GM18907 (cell line): ENCODE measurements at regions not wholly inside any gene's neighbourhood (a gene's known extent, or its start where the extent isn't known, plus 50 kb on each side); places are given as distances from the start of the nearest gene placed in this dataset.
"Not testable (repeated sequence)": the region's sequence is repeated elsewhere in the genome, so short reads cannot be mapped to it uniquely, and the experiment has no call there.

ENCODE experiments used
- ATAC-seq: cut with Tn5 transposase; IDR thresholded peaks from one replicate; pipeline ENCODE4 v1.9.1; 2021; ENCODE audit warnings: mild to moderate bottlenecking, moderate library complexity; ENCODE audit not compliant: unreplicated experiment

- ATAC-seq = not testable (repeated sequence)
These were observed 109.9 kb upstream of the WIPF3 start for GRCh38 chr7:29696402-29696801.

GRCh38 chr7:29699723-29700122 lies 106.6 kb upstream of the WIPF3 start:
- ATAC-seq = not testable (repeated sequence)

DNA sequence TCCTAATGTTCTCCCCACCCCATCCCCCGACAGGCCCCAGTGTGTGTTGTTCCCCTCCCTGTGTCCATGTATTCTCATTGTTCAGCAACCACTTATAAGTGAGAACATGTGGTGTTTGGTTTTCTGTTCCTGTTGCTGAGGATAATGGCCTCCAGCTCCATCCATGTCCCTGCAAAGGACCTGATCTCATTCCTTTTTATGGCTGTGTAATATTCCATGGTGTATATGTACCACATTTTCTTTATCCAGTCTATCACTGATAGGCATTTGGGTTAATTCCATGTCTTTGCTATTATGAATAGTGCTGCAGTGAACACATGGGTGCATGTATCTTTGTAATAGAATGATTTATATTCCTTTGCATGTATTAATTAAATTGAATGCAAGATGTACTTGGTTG lies 104.8 kb upstream of the WIPF3 start:
- not testable (repeated sequence) for ATAC-seq

- not testable (repeated sequence) for ATAC-seq
These were observed 102.5 kb upstream of the WIPF3 start for GRCh38 chr7:29703830-29704229.

GRCh38 chr7:29709002-29709401 lies 97.3 kb upstream of the WIPF3 start:
- ATAC-seq = not testable (repeated sequence)

DNA sequence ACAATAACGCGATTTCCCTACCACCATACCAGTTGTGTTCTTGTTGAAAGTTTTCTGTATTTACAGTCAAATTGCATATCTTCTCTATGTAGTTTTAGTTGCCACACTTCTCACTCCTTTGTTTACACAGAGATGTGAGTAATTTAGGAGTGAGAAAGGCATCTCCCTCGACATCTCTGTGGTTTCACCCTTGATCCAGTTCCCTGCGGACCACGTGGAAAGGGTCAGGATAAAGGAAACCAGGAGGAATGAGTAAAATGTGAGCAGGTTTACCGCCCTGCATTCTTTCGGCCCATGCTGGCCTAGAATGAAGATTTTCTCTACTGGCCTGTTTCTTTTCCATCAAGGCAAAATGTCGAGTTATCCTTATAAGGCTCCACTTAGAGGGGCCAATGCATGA lies 83.2 kb upstream of the WIPF3 start:
- ATAC-seq = not testable (repeated sequence)

GRCh38 chr7:29723599-29723998 lies 82.7 kb upstream of the WIPF3 start:
- no peak for ATAC-seq

- ATAC-seq = not testable (repeated sequence)
These were observed 76.7 kb upstream of the WIPF3 start for GRCh38 chr7:29729534-29730165.

- no peak for ATAC-seq
These were observed 72.0 kb upstream of the WIPF3 start for GRCh38 chr7:29734246-29734731.

DNA sequence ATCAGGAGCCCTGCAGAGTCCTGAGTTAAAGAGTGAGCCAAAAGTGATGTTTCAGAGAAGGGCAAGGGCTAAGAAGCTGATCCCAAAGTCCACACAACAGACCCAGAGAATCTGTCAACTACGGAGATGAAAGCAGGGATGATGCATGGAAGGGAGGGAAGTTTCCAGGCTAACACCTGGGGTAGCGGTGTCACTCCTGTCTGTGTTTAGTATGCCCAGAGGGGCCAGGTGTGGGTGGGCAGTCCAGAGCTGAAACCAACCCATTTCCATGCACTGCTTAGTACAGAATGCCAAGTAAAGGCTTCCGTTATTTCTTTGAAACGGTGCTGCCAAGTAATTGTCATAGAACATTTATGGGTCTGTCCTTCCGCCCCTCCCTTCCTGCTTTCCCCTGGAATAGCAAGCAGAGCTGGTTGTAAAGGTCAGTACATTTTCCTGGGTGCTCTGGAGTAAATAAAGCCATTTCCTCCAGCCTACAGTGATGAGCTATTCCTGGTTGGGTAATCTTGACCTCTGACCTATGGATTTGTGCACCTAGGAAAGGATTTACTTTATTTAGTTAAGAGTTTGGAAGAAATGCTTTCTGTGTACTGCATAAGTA lies 58.6 kb upstream of the WIPF3 start:
- ATAC-seq = not testable (repeated sequence)

DNA sequence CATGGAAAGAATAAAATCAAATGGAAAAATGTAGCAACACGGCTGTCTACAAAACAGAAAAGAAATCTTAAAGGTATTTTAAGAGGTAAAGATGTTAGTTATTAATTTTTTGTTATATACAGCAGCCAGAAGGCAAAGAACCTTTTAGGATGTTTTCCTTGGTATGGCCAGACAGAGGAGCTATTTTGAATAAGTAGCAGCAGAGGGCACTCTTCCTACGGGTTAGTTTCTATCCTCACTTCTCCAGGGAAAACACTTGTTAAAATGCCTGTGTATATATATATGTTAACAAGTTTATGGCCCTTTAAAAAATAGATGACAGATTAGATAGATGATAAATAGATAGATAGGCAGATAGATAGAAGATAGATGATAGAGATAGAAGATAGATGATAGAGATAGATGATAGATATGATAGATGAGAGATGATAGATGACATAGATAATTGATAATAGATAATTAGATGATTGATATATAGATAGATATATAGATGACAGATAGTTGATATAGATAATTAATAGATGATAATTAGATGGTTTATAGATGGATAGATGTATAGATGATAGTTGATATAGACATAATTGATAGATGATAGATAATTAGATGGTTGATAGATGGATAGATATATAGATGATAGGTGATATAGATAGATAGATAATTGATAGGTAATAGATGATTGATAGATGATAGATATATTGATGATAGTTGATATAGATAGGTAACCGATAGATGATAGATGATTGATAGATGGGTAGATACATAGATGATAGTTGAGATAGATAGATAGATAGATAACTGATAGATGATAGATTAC lies 57.8 kb upstream of the WIPF3 start:
- ATAC-seq = no peak

DNA sequence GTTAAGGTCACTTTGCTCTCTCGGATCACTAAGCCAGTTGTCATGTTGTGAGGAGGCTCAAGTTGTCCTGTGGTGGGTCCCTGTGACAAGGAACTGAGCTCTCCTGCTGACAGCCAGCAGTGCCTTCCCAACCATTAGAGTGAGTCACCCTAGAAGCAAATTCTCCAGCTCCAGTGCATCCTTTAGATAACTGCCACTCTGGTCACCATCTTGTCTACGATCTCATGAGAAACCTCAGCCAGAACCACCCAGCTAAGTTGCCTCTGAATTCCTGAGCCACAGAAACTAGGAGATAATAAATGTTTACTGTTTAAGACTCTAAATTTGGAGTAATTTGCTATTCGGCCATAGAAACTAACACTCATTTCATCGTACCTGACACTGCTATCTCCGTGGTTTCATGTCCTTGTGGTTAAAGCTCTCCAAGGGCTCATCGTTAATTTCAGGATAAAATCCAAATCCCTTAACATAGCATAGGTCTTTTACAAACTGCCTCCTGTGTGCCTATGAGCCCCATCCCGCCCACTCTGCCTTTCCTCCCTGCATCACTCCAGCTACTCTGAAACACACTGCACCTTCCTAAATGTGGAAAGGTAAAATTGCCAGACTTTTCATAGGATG lies 56.5 kb upstream of the WIPF3 start:
- no peak for ATAC-seq

GRCh38 chr7:29750373-29750940 lies 55.9 kb upstream of the WIPF3 start:
- ATAC-seq = not testable (repeated sequence)

DNA sequence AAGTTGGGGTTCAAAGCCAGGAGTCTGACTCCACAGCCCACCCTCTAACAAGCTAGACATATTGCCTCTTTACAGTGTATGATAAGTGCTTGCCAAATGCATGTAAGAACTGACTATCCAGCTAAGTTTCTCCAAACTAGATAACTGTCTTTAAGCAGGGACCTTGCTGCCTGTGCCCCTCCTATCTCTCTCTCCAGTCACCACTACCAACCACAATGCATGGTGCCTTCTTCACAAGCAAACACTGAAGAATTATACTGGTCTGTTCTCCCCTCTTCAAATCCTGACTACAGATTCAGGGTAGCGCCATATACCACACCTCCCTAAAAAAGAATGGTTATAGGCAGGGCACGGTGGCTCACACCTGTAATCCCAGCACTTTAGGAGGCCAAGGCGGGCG lies 55.3 kb upstream of the WIPF3 start:
- not testable (repeated sequence) for ATAC-seq

DNA sequence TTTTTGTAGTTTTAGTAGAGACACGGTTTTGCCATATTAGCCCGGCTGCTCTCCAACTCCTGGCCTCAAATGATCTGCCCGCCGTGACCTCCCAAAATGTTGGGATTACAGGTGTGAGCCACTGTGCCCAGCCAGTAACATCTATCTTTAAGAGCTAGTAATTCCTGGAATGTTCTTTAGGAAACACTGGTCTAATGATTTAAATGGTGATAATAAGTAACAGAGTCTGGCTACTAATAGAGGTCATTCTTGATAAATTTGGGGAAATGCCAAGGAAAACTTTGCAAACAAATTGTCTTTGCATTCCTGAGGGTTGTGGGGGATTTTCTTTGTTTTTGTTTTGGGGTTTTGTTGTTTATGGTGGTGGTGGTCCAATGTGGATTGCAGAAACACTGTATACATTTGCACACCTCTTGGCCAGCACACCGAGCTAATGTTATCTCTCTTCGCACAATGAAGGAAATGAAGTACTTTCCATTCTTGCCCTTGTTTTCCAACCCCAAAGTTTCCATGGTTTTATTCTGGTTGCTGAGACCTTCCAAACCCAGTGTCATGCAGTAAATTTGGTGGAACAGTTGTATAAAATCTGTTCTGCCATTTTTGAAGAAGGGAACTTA lies 51.3 kb upstream of the WIPF3 start:
- no peak for ATAC-seq
